ENCODE measurements at regions not wholly inside any gene's neighbourhood (a gene's known extent, or its start where the extent isn't known, plus 50 kb on each side); places are given as distances from the start of the nearest gene placed in this dataset.

GRCh38 chr16:66265556-66266141, 100.8 kb upstream of the CDH5 start:
- H3K27me3 Mint-ChIP-seq: peaks cover 18% of the 10 kb centered on the region

GRCh38 chr16:66265048-66265415, 101.5 kb upstream of the CDH5 start:
- DNase-seq (ENCODE audit: low spot score in 2 of 2) (no peak), ATAC-seq (ENCODE audit: low read depth) (no peak)
- Mint-ChIP-seq H3K9me3 (no peaks in the 10 kb centered on the region), H3K27ac (no peak overlapping the region), H3K4me3 (no peak overlapping the region), H3K27me3 (peaks cover 22% of the 10 kb centered on the region), H3K4me1 (peaks cover under 1% of the 10 kb centered on the region), H3K36me3 (no peaks in the 10 kb centered on the region)

More at GRCh38 chr16:66265556-66266141, 100.8 kb upstream of the CDH5 start:
- Mint-ChIP-seq H3K9me3 (no peaks in the 10 kb centered on the region), H3K27ac (no peak overlapping the region), H3K4me1 (peaks cover 2% of the 10 kb centered on the region), H3K36me3 (no peaks in the 10 kb centered on the region), H3K4me3 (no peak overlapping the region)
- DNase-seq (ENCODE audit: low spot score in 2 of 2) (no peak), ATAC-seq (ENCODE audit: low read depth) (no peak)

GRCh38 chr16:66264311-66265047, 102.0 kb upstream of the CDH5 start:
- no peaks in the 10 kb centered on the region for H3K4me1 Mint-ChIP-seq
- H3K36me3 Mint-ChIP-seq: no peaks in the 10 kb centered on the region
- H3K9me3 Mint-ChIP-seq: no peaks in the 10 kb centered on the region
- ATAC-seq (ENCODE audit: low read depth) (no peak), DNase-seq (ENCODE audit: low spot score in 2 of 2) (no peak)
- H3K27me3 Mint-ChIP-seq: peaks cover 20% of the 10 kb centered on the region
- H3K27ac Mint-ChIP-seq: no peak overlapping the region
- no peak overlapping the region for H3K4me3 Mint-ChIP-seq

GRCh38 chr16:66263973-66264310, 102.5 kb upstream of the CDH5 start:
- Mint-ChIP-seq H3K27me3 (peaks cover 18% of the 10 kb centered on the region), H3K4me1 (no peaks in the 10 kb centered on the region), H3K4me3 (no peak overlapping the region), H3K27ac (no peak overlapping the region), H3K9me3 (no peaks in the 10 kb centered on the region), H3K36me3 (no peaks in the 10 kb centered on the region)
- DNase-seq (ENCODE audit: low spot score in 2 of 2) (no peak), ATAC-seq (ENCODE audit: low read depth) (no peak)

GRCh38 chr16:66263168-66263972, 103.1 kb upstream of the CDH5 start:
- Mint-ChIP-seq H3K27ac (no peak overlapping the region), H3K4me3 (no peak overlapping the region), H3K27me3 (peaks cover 18% of the 10 kb centered on the region), H3K9me3 (no peaks in the 10 kb centered on the region), H3K4me1 (no peaks in the 10 kb centered on the region), H3K36me3 (no peaks in the 10 kb centered on the region)
- DNase-seq (ENCODE audit: low spot score in 2 of 2) (no peak), ATAC-seq (ENCODE audit: low read depth) (no peak)

GRCh38 chr16:66262253-66263167, 104.0 kb upstream of the CDH5 start:
- no peak overlapping the region for H3K4me3 Mint-ChIP-seq
- H3K27me3 Mint-ChIP-seq: peaks cover 14% of the 10 kb centered on the region
- no peak for DNase-seq (ENCODE audit: low spot score in 2 of 2)
- H3K4me1 Mint-ChIP-seq: no peaks in the 10 kb centered on the region
- no peak overlapping the region for H3K27ac Mint-ChIP-seq
- no peaks in the 10 kb centered on the region for H3K36me3 Mint-ChIP-seq
- H3K9me3 Mint-ChIP-seq: no peaks in the 10 kb centered on the region
- ATAC-seq (ENCODE audit: low read depth): no peak

GRCh38 chr16:66261826-66262225, 104.7 kb upstream of the CDH5 start:
- Mint-ChIP-seq H3K27me3 (peaks cover 13% of the 10 kb centered on the region), H3K27ac (no peak overlapping the region), H3K36me3 (no peaks in the 10 kb centered on the region), H3K4me3 (no peak overlapping the region), H3K9me3 (no peaks in the 10 kb centered on the region), H3K4me1 (no peaks in the 10 kb centered on the region)
- DNase-seq (ENCODE audit: low spot score in 2 of 2): no peak
- no peak for ATAC-seq (ENCODE audit: low read depth)

GRCh38 chr16:66260522-66261254, 105.8 kb upstream of the CDH5 start:
- no peaks in the 10 kb centered on the region for H3K9me3 Mint-ChIP-seq
- H3K36me3 Mint-ChIP-seq: no peaks in the 10 kb centered on the region
- DNase-seq (ENCODE audit: low spot score in 2 of 2): no peak

GRCh38 chr16:66258916-66259845, 107.3 kb upstream of the CDH5 start:
- Mint-ChIP-seq H3K27ac (no peak overlapping the region), H3K9me3 (no peaks in the 10 kb centered on the region), H3K4me3 (no peak overlapping the region), H3K27me3 (peaks cover 13% of the 10 kb centered on the region), H3K4me1 (no peaks in the 10 kb centered on the region), H3K36me3 (no peaks in the 10 kb centered on the region)
- ATAC-seq (ENCODE audit: low read depth) (no peak), DNase-seq (ENCODE audit: low spot score in 2 of 2) (no peak)

More at GRCh38 chr16:66260522-66261254, 105.8 kb upstream of the CDH5 start:
- no peak overlapping the region for H3K27ac Mint-ChIP-seq
- no peak overlapping the region for H3K4me3 Mint-ChIP-seq
- peaks cover 13% of the 10 kb centered on the region for H3K27me3 Mint-ChIP-seq
- ATAC-seq (ENCODE audit: low read depth): no peak
- no peaks in the 10 kb centered on the region for H3K4me1 Mint-ChIP-seq

- no peak overlapping the region for H3K4me3 Mint-ChIP-seq
- H3K9me3 Mint-ChIP-seq: no peaks in the 10 kb centered on the region
- H3K27me3 Mint-ChIP-seq: peaks cover 8% of the 10 kb centered on the region
- no peaks in the 10 kb centered on the region for H3K4me1 Mint-ChIP-seq
- H3K36me3 Mint-ChIP-seq: no peaks in the 10 kb centered on the region
- DNase-seq (ENCODE audit: low spot score in 2 of 2): no peak
- no peak for ATAC-seq (ENCODE audit: low read depth)
- no peak overlapping the region for H3K27ac Mint-ChIP-seq
Measured at GRCh38 chr16:66256919-66257318, 109.6 kb upstream of the CDH5 start.

GRCh38 chr16:66255647-66256046, 110.8 kb upstream of the CDH5 start:
- H3K27ac Mint-ChIP-seq: no peak overlapping the region
- H3K4me3 Mint-ChIP-seq: no peak overlapping the region
- H3K36me3 Mint-ChIP-seq: no peaks in the 10 kb centered on the region

GRCh38 chr16:66254751-66255150, 111.7 kb upstream of the CDH5 start:
- H3K9me3 Mint-ChIP-seq: no peaks in the 10 kb centered on the region
- ATAC-seq (ENCODE audit: low read depth) (no peak), DNase-seq (ENCODE audit: low spot score in 2 of 2) (no peak)
- H3K27ac Mint-ChIP-seq: no peak overlapping the region
- H3K36me3 Mint-ChIP-seq: no peaks in the 10 kb centered on the region
- H3K4me1 Mint-ChIP-seq: no peaks in the 10 kb centered on the region
- H3K27me3 Mint-ChIP-seq: peaks cover 4% of the 10 kb centered on the region
- no peak overlapping the region for H3K4me3 Mint-ChIP-seq

More at GRCh38 chr16:66255647-66256046, 110.8 kb upstream of the CDH5 start:
- DNase-seq (ENCODE audit: low spot score in 2 of 2) (no peak), ATAC-seq (ENCODE audit: low read depth) (no peak)
- Mint-ChIP-seq H3K4me1 (no peaks in the 10 kb centered on the region), H3K9me3 (no peaks in the 10 kb centered on the region), H3K27me3 (peaks cover 7% of the 10 kb centered on the region)
